GM19351 (cell line): ENCODE measurements at regions not wholly inside any gene's neighbourhood (a gene's known extent, or its start where the extent isn't known, plus 50 kb on each side); places are given as distances from the start of the nearest gene placed in this dataset.

ENCODE experiments used
- ATAC-seq: cut with Tn5 transposase; IDR thresholded peaks from one replicate; pipeline ENCODE4 v1.9.1; 2021; ENCODE audit warnings: mild to moderate bottlenecking, moderate library complexity; ENCODE audit not compliant: unreplicated experiment

- ATAC-seq = no peak
Observed at GRCh38 chr1:188359315-188359714, 1530.6 kb downstream of the PLA2G4A start.

GRCh38 chr1:188363943-188364342, 1535.2 kb downstream of the PLA2G4A start:
- ATAC-seq = no peak

- ATAC-seq = no peak
Observed at GRCh38 chr1:188364927-188365449, 1536.2 kb downstream of the PLA2G4A start.

GRCh38 chr1:188365874-188366273, 1537.1 kb downstream of the PLA2G4A start:
- ATAC-seq = no peak

GRCh38 chr1:188367661-188368060, 1538.9 kb downstream of the PLA2G4A start:
- ATAC-seq = no peak

- ATAC-seq = no peak
Observed at GRCh38 chr1:188371295-188371806, 1542.6 kb downstream of the PLA2G4A start.

- no peak for ATAC-seq
Observed at GRCh38 chr1:188372821-188373220, 1544.1 kb downstream of the PLA2G4A start.

- no peak for ATAC-seq
Observed at GRCh38 chr1:188382851-188383250, 1554.1 kb downstream of the PLA2G4A start.

GRCh38 chr1:188386161-188386560, 1557.4 kb downstream of the PLA2G4A start:
- no peak for ATAC-seq

- no peak for ATAC-seq
Observed at GRCh38 chr1:188386666-188387065, 1557.9 kb downstream of the PLA2G4A start.

GRCh38 chr1:188394677-188395076, 1565.9 kb downstream of the PLA2G4A start:
- ATAC-seq = no peak

- ATAC-seq = no peak
Observed at GRCh38 chr1:188397521-188397920, 1568.8 kb downstream of the PLA2G4A start.

- ATAC-seq = no peak
Observed at GRCh38 chr1:188402986-188403385, 1574.2 kb downstream of the PLA2G4A start.

GRCh38 chr1:188406636-188407035, 1577.9 kb downstream of the PLA2G4A start:
- no peak for ATAC-seq

GRCh38 chr1:188420177-188420576, 1591.4 kb downstream of the PLA2G4A start:
- no peak for ATAC-seq

GRCh38 chr1:188423073-188423472, 1594.3 kb downstream of the PLA2G4A start:
- no peak for ATAC-seq

- no peak for ATAC-seq
Observed at GRCh38 chr1:188424176-188424575, 1595.4 kb downstream of the PLA2G4A start.

- no peak for ATAC-seq
Observed at GRCh38 chr1:188425687-188426086, 1596.9 kb downstream of the PLA2G4A start.

- no peak for ATAC-seq
Observed at GRCh38 chr1:188426561-188426960, 1597.8 kb downstream of the PLA2G4A start.

- no peak for ATAC-seq
Observed at GRCh38 chr1:188427642-188428041, 1598.9 kb downstream of the PLA2G4A start.

GRCh38 chr1:188429386-188429785, 1600.6 kb downstream of the PLA2G4A start:
- ATAC-seq = no peak

GRCh38 chr1:188432427-188432826, 1603.7 kb downstream of the PLA2G4A start:
- ATAC-seq = no peak

- no peak for ATAC-seq
Observed at GRCh38 chr1:188433425-188433824, 1604.7 kb downstream of the PLA2G4A start.
